HG02870 (cell line): ENCODE measurements at regions not wholly inside any gene's neighbourhood (a gene's known extent, or its start where the extent isn't known, plus 50 kb on each side); places are given as distances from the start of the nearest gene placed in this dataset.
"Not testable (repeated sequence)": the region's sequence is repeated elsewhere in the genome, so short reads cannot be mapped to it uniquely, and the experiment has no call there.

Experiments
- ATAC-seq: cut with Tn5 transposase; IDR thresholded peaks from one replicate; pipeline ENCODE4 v1.9.1; 2021; ENCODE audit warnings: mild to moderate bottlenecking, moderate library complexity; ENCODE audit not compliant: unreplicated experiment

DNA sequence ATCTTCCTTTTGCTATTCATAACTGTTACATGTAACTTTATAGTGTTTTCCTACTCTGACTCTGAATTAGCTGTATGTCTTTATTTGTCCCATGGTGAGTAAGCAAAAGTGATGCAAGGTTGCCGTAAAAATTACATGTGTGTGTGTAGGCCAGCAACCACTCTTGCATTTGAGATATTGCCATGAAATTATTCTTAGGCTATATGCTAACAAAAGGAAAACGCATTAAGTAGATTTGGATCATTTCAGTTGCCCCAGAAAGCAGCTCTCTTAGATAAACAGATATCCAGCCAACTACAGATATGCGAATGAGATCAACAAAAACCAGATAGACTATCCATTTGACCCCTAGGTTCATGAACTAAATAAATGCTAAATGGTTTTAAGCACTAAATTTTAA is 73.6 kb downstream of the CYLC2 start:
- no peak for ATAC-seq

DNA sequence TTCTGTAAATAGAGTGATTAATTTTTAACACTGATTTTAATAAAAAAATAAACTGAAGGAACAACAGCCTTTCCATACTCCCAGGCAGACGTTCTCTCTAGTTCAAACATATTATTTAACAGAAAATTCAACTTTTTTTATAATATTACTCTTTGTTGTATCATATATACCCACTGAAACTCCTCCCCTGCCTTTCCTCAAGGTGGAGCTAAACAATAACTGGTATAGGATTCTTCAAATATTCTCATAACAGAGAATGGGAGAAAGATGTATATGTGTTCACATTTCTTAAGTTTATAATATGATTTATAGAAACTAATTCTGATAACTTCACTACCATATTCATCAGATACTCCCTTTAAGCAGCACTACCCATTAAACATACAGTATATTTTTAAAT is 83.4 kb downstream of the CYLC2 start:
- no peak for ATAC-seq

DNA sequence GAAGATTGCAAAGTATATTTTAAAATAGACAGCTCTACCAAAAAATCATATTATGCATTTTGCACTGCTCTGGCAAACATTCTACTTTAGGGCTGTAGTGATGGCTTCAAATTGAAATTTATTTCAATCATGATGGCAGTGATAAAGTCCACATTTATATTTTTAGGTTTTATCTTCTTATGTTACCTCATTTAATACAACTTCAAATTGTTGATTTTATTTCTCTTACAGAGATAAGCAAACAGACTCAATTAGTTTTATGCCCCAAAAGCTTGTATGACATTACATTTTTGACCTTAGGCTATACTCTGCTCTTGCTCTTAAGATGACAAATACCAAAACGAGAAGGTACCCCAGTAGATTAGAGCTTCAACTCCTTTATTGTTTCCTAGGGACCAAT is 87.4 kb downstream of the CYLC2 start:
- no peak for ATAC-seq

DNA sequence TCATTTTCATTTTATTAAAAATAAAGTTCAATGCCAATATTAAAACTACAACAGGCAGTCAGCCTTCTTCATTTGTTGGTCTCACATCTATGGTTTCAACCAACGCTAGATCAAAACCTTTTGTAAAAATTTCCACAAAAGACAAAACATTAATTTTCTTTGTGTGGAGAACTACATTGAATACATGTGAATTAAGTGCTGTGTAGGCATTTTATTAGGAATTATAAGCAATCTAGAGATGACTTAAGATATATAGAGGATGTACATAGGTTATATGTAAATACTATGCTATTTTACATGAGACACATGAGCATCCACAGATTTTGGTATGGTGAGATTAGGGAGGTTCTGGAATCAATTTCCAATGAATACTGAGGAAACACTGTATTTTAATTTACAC is 94.2 kb downstream of the CYLC2 start:
- ATAC-seq: no peak

DNA sequence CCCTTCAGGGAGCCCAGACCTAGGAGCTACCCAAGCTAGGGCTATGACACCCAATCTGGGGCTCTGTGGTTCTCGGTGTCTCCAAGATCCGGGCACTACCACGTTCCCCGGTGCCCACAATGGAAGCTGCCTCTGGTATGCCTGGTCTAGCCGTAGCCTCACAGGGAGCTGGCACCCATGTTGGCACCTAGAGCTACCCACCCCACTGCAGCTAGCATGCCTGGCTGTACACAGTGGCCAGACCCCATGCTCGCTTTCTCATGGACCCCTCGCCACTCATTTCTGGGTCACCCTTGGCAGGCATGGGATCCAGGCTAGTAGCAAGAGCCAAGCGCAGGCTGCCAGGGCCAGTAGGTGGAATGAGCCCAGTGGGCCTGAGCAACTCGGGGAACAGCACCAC is 109.0 kb downstream of the CYLC2 start:
- no peak for ATAC-seq

DNA sequence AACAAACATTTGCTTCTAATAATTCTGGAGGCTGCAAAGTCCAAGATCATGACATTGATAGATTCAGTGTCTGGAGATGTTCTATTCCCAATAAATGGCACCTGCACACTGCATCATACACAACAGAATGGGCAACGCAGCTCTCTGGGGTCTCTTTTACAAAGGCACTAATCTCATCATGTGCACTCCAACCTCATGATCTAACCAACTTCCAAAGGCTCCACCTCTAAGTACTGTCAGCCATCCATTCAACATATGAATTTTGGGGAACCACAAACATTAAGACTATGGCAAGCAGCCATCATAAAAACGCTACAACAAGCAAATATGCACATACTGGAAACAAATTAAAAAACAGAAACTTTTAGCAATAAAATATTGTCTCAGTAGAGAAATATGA is 121.1 kb downstream of the CYLC2 start:
- no peak for ATAC-seq

DNA sequence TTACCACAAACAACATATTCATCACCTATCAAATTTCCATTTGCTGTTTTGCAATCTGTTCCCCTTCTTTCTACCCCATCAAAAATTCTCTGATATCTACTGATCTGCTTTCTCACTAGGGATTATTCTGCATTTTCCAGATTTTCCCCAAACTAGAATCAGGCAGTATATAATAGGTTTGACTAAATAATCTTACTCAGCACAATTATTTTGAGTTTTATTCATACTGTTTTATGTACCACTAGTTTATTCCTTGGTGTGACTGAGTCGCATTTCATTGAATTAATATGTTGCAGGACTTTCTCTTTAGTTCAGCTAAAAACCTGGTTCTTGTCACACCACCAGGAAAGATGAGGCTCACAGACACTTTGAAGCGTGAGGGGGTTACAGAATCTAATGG is 131.4 kb downstream of the CYLC2 start:
- no peak for ATAC-seq

DNA sequence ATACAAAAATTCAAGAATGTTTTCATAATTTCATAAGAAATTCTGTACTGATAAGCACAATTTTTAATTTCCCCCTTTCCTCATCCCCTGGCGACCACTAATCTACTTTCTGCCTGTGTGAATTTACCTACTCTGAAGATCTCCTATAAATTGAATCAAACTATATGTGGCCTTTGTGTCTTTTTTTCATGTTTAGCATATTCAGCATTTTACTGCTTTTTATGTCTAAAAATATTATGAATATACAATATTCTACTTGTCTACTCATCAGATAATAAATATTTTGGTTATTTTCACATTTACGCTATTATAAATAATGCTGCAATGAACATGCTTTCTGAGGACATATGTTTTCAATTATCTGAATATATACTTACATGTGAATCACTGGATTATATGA is 144.8 kb downstream of the CYLC2 start:
- no peak for ATAC-seq

DNA sequence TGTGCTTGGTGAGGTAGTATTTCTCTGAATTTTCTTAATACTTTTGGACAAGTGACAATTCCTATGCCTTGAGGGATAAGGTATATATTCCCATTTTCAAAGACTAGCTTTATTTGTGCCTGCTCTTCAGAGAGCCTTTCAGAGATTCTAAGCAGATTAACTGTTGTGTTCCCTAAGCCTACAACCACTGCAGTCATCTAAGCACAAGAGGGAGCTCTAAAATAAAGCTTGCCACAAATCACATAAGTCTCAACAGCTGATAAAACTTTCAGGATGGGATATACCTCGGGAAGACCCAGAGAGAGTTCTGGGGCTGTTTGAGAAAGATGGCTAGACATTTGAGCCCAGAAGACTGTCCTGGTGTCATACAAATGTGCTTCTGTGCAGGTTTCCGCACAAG is 157.3 kb downstream of the CYLC2 start:
- ATAC-seq: no peak

DNA sequence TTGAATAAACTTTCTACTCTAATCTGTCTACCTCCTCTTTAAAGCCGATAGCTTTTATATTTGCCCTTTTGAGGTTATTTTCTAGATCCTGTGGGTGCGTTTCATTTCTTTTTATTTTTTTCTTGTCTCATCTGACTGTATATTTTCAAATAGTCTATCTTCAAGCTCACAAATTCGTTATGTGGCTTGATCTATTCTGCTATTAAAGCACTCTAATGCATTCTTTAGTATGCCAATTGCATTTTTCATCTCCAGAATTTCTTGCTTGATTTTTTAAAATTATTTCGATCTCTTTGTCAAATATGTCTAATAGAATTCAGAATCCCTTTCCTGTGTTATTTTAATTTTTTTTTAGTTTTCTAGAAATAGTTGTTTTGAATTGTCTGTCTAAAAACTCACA is 172.4 kb downstream of the CYLC2 start:
- no peak for ATAC-seq

DNA sequence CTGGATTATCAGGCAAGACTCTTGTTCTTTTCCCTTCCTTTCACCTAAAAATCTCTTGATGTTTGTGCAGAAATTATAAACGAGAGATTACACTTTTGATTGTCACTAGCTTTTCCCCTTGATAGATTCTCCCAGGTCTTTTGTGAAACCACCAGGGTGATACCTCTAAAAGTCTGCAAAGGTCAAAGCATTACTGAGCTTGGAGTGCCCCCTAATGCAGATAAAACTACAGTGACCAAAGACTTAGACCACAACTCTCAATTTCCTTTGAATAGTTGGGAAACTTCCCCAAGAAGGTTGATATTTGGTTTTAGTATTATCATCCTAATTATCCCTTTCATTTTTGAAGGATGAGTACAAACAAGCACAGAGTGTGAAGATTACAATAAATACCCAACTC is 173.1 kb downstream of the CYLC2 start:
- no peak for ATAC-seq

DNA sequence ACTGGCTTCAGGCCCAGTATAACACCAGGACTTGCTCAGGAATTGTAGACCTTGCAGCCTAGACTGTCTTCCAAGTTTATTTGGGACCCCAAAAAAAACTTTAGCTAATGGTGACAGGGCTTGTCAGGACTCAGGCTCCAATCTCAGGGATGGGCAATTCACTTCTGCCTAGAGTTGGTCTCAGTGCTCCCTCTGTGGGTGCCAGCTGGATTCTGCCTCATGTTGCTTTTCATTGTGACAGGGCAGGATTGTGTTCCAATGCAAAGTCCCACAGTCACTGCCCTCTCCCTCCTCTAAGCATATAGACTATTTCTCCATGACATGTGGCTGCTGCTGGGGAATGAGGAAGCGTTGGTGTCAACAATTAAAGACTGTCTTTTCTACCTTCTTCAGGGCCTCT is 174.7 kb downstream of the CYLC2 start:
- no peak for ATAC-seq

DNA sequence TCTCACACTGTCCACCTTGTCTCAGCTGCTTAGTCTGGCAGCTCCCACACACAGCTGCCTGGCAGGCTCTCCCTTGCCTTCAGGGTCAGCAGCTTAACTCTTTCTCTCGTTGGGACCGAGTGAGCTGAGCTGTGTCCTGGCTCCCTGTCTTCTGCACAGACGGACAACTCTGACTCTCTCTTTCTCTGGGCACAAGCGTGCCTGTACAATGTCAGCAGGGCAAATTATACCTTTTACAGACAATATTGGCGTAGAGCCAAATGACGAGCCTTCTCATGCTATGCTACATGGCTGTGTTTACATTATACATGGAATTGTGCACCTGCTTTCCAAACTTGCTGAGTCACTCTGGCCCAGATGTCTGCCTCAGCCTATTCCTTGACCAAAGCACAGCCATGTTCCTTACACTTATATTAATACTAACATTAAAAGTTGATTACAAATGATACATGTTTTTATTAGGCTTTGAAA is 188.6 kb downstream of the CYLC2 start:
- no peak for ATAC-seq

DNA sequence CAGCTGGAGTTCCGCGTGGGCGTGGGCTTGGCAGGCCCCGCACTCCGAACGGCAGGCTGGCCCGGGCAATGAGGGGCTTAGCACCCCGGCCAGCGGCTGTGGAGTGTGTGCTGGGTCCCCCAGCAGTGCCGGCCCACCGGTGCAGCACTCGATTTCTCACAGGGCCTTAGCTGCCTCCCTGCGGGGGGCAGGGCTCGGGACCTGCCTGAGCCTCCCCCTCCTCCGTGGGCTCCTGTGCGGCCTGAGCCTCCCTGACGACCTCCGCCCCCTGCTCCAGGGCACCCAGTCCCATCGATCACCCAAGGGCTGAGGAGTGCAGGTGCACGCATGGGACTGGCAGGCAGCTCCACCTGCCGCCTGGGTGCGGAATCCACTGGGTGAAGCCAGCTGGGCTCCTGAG is 191.8 kb downstream of the CYLC2 start:
- ATAC-seq: no peak

DNA sequence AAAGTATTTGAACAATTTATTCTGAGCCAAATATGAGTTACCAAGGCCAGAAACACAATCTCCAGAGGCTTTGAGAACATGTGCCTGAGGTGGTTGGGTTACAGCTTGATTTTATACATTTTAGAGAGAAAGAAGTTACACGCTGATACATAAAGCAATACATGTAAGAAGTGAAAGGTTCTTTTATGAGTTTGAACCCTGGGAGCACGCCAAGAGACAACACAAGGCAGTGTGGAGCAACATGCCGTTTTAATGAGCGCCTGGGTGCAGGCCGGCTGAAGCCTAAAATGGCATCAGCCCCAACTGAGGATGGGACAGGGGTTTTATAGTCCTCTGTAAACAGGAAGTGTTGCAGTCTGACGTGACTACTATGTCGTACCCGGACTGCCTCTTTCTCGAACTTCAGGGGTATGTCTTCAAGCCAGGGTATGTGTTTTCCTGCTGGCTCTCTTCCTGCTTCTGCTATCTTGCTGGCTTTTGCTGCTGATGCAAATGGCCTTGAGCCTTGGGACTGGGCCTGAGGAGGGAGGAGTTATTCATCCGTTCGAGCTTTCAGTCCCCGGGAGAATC is 193.7 kb downstream of the CYLC2 start:
- ATAC-seq: no peak

DNA sequence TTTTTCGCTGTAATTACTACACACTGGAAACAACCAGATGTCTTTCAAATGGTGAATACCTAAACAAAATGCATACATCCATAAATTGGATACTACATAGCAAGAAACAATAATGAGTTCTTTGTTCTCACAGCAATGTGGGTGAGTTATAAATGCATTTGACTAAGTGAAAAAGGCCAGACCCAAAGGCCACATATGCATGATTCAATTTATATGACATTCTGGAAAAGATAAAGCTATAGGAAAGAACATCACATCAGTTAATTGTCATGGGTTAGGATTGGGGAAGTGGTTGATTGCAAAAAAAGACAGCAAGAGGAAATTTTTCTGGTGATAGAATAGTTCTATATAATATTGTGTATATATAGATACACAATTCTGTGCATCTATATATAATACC is 198.9 kb downstream of the CYLC2 start:
- no peak for ATAC-seq

DNA sequence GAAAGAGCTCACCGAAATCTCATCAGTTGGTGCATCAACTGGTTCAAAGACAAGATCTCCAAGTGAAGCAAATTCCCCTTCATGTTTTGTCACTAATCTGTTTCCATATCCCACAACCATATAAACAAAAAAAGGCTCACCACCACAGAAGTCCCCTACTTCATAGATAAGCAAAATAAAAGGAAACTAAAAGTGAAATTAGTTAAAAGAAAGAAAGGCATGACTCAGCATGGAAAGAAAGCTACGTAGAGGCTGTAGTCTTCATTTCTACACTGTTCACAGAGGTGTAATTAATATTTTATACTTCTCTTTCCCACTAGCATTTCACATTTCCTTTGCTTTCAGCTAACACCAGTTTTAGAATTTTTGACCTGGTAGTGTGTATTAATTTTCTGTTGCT is 208.0 kb downstream of the CYLC2 start:
- ATAC-seq: no peak

DNA sequence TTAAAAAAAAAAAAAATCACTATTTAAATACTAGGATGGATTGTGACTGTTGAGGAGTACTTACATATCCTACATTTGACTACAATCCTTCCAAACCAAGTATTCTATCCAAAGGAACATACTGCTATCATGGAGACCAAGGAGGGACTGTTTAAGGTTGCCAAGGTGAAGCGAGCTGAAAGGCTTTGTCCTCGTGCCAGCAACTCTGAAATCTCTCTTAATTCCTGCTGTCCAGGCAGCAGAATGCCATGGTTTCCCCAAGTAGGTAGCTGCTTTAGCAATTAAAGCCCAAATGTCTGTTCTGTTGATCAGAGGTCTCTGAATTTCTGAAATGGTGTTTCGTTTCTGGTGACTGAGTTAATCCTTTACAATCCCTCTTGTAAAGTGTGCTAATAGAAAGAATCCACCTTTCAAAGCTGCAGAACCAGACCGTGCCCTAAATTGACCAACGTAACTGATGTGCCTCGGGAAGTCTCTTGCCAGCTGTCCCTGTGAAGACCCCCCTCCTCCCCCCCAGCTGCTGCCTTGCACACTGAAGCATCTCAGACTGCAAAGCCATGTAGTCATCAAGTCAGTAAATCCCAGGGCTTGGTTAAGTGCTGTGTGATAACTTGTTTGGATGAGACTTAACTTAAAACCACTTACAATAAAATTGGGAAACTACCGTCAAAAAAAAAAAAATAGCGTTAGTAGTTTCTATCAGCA is 210.9 kb downstream of the CYLC2 start:
- not testable (repeated sequence) for ATAC-seq

DNA sequence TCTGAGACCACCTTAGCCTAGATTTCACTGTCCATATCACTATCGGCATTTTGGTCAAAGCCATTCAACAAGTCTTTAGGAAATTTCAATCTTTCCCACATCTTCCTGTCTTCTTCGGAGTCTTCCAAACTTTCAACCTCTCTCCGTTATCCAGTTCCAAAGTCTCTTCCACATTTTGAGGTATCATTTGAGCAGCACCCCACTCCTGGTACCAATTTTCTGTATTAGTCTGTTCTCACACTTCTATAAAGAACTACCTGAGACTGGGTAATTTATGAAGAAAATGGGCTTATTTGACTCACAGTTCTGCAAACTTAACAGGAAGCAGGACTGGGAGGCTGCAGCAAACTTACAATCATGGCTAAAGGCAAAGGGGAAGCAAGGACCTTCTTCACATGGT is 215.5 kb downstream of the CYLC2 start:
- ATAC-seq: no peak

DNA sequence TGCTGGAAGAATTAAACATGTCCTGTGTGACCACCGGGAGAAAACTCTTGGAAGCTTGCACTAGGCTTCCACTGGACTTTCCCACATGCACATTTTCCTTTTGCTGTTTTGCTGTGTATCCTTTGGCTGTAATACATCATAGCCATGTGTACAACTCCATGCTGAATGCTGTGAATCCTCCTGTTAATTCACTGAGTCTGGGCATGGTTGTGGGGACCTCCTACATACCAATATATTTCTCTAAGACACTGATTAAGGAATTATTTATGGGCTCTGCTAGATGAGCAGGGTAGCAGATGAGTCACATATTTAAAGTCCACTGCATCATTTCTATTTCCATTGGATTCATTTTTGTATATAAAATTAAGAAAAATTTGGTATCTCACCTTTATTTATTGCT is 220.1 kb downstream of the CYLC2 start:
- ATAC-seq: no peak

DNA sequence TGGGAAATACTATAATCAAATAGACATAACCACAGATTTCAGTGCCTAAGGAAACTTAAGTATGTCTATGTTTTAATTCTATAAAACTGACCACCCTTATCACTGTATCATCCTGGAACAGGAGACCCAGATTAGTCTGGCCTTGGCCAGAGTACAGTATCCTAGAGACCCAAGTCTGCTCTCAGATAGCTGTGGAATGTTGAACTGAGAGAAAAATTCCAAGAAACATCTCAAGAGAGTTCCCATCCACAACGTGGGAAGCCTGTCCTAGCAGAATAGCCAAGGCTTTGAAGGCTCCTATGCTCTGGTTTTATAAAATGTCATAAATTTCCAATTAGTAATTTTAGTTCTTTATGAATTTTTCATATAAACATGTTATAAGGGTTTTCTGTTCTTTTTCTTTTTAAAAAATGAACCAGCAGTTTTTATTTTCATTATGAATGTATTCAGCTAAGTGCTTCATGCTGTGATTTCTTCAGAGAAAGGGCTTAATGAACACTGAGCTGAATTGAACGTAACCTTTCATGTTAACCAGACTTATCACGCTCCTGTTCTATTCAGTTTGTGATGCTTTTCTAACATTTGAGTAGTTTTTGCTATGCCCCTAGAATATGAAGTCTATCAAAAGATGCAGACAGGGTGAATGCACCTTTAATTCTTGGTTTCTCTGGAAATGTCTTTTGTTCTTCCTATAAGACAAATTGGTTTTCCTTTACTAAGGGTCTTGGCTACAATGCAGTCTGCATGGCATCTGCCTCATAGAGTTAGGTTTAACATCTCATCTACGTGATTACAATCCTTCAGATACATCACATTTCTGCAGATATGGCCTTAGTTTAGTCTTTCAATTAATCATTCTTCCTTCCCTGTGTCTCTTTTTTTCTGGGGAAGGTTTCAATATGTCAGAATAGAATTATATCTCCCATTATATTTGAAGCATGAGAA is 230.8 kb downstream of the CYLC2 start:
- no peak for ATAC-seq

DNA sequence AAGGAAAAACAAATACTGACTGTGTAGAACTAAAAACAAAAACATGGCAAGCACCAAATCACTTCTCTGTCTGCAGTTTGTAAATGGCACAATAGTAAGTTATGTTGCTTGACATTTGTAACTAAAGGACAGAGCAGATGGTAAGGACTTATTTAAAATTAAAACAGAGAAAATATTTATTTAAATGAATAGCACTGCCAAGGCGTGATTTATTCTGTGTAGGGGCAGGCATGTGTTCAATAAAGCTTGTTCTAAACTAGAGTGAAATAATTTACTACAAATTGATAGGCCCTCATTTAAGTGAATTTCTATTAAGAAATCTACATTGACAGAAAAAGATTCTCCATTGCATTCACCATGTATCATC is 231.5 kb downstream of the CYLC2 start:
- ATAC-seq: no peak
